Effector CD4-positive, alpha-beta T cell (primary cell): ENCODE measurements at regions not wholly inside any gene's neighbourhood (a gene's known extent, or its start where the extent isn't known, plus 50 kb on each side); places are given as distances from the start of the nearest gene placed in this dataset.
"Not testable (repeated sequence)": the region's sequence is repeated elsewhere in the genome, so short reads cannot be mapped to it uniquely, and the experiment has no call there.

Experiments used
- DNase-seq: peaks from one replicate; pipeline ENCODE4 v3.0.0-alpha.2; 2020

DNA sequence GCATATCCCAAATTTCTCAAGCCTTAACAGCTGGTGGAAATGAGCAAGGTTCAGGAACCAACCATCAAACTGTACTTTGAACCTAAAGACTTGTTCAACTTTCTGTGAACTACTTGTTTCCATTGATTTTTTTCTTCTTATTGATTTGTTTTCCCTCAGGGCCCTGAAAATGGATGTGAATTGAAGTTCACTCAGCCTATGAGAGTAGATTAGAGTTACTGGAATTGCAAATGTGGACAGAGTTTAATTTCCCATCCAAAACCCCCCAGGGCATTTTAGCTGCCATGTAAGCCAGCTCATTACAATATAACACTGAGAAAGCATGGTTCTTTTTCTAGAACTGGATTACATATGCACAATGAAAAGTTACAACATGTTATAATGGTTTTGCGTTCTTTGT is 1105.7 kb downstream of the REEP3 start:
- no peak for DNase-seq

DNA sequence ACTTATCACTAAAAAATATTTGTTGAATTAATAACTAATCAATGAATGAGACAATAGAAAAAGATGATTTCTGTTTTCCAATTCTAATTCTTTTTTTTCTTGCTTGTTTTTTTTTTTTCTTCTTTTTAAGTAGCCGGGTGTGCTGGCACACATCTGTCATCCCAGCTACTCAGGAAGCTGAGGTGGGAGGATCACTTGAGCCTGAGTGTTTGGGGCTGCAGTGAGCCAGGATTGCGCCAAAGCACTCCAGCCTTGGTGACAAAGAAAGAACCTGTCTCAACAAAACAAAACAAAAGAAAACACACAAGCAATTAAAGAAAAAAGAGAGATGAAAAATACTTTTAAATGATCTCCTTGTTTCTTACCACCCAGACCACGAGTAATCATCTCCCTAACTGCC is 1109.3 kb downstream of the REEP3 start:
- DNase-seq = no peak

DNA sequence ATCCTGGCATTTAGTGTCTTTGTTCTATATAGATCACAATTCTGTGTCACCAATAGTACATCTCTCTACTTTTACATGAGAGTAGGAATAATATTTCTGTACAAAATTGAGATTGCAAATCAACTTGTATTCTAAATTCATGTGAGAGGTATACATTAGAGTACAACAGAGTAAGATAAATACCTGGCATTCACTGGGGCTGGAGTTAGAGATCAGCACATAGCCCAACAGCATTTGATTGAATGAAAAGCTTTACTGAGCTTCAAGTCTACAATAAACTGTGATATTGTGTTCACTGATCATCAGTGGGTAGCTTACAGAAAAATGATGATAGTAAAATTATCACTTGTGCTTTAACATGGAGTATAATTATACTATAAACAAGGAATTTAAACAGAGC is 1114.7 kb downstream of the REEP3 start:
- no peak for DNase-seq

DNA sequence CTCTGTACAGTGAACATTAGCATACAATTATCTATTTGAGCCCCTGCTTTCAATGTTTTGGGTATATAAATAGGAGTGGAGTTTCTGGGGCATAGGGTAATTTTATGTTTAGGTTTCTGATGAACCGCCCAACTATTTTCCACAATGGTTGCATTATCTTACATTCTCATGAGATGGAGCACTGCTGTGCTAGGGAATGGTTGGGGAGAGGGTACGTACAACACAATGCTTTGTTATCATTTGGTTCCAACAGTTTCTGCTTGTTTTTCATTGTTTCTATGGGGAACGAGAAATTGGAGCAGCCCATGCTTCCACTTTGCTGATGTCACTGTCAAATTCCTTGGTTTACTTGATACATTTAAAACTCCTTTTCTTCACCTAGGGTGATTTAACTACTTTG is 1115.3 kb downstream of the REEP3 start:
- DNase-seq = no peak

DNA sequence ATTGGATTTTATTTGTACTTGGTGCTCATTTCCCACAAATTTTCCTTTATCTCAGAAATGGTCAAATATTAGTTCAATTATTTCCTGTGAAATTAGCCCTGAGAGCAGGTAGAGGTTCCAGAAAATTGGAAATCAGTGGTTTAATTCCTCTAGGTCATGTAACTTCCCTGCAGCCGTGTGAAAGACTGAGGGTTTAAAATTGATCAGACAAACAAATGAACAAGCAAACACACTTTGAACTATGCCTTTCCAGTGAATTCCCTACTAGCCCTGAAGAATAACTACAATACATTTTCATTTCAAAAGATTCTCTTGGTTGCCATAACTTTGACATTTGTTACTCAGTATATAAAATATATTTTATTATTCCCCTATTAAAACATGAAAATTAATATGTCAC is 1116.7 kb downstream of the REEP3 start:
- DNase-seq = no peak

DNA sequence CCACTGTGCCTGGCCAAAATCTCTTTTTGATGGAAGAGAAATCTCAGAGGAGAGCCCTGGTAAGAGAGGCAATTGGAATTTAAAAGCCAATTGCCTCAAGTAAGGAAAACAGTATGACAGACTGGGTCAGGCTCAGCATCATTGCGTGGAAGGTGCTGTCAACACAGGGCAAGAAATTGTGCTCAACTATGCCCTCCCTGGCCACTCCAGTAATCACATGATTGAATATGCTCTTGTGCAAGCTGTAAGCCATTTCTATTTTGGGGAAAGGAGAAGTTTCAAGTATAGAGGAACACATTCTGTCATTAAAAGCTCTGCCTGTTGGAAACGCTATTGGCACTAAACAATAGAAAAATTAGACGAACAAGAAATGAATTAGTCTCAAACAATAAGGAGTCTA is 1127.7 kb downstream of the REEP3 start:
- no peak for DNase-seq

DNA sequence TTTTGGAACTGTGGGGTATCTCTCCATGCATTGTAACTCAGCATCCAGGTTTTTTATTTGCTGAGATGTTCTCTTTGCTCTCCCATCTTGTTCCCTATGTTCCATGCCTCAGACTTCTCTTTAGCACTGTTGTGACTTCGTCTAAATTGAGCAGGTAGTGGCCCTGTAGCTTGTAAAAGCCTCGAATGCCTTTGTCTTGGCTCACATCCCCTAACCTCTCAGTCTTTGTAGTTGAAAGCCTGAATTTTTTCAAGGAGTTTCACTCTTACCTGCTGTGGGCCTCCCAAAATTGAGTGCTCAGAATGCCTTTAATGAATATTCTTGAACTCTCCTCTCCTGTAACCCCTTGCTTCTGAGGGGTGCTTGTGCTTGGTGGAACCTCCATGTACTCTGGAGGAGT is 1137.3 kb downstream of the REEP3 start:
- DNase-seq = no peak

DNA sequence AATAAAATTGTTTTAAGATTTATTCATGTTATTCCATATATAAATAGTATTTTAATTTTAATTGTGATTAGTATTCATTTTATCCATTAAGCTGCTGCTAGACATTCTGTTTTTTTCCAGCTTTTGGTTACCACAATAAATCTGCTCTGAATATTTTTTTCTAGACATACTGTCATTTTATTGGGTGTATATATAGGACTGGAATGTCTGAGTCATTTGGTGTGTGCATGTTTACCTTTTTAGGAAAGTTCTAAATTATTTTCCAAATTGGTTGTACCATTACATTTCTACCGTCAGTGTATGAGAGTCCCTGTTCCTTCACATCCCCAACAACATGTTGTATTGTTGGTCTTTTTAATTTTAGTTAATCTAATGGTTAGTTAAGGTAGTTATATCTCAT is 1138.1 kb downstream of the REEP3 start:
- DNase-seq = no peak

DNA sequence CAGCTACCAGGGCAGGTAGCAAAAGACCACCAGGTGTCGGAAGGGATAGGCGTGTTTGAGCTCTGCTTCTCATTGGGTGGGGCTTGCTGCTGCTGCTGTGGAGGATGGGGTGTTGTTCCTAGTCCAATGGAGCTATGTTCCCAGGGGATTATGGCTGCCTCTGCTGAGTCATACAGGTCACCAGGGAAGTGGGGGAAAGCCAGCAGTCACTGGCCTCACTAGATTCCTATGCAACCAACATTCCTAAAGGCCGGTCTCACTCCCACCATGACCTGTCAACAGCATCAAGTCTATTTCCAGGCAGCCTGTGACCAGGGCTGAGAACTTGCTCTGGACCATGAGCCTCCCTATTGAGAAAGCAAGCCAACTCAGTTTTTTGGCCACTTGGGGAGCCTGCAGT is 1160.8 kb downstream of the REEP3 start:
- no peak for DNase-seq

DNA sequence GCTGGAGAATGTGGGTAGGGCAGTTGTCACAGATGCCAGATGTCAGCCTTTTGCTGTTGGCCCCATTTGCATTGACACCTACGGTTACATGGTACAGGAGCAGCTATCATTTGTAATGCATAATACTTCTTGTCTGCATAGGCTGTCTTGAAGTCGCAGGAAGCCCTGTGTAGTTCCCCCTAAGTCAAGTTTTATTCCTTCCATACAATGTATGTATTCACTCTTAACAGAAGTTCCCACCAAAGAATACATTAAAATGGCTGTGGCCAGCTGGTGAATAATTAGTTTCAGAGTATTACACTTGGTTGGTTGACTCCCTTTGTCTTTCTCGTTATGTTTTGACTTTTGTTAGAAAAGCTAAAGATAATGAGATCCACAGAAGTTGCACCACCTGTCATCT is 1169.0 kb downstream of the REEP3 start:
- DNase-seq = no peak

DNA sequence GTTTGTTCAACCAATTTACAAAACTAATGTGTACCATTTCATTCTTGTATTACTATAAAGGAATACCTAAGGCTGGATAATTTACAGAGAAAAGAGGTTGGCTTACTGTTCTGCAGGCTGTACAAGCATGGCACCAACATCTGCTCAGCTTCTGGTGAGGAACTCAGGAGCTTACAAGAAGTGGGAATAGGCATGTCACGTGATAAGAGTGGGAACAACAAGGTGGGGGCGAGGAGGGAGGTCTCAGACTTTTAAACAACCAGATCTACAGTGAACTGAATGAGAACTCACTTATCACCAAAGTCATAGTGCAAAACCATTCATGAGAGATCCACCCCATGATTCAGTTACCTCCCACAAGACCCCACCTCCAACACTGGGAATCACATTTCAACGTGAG is 1178.0 kb downstream of the REEP3 start:
- DNase-seq = no peak

DNA sequence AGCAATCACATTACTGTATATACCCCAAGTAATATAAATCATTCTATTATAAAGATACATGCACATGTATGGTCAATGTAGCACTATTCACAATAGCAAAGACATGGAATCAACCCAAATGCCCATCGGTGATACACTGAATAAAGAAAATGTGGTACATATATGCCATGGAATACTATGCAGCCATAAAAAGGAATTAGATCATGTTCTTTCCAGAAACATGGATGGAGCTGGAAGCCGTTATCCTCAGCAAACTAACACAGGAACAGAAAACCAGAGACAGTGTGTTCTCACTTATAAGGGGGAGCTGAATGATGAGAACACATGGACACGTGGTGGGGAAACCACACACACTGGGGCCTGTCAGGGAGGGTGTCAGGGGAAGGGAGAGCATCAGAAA is 1180.9 kb downstream of the REEP3 start:
- not testable (repeated sequence) for DNase-seq

DNA sequence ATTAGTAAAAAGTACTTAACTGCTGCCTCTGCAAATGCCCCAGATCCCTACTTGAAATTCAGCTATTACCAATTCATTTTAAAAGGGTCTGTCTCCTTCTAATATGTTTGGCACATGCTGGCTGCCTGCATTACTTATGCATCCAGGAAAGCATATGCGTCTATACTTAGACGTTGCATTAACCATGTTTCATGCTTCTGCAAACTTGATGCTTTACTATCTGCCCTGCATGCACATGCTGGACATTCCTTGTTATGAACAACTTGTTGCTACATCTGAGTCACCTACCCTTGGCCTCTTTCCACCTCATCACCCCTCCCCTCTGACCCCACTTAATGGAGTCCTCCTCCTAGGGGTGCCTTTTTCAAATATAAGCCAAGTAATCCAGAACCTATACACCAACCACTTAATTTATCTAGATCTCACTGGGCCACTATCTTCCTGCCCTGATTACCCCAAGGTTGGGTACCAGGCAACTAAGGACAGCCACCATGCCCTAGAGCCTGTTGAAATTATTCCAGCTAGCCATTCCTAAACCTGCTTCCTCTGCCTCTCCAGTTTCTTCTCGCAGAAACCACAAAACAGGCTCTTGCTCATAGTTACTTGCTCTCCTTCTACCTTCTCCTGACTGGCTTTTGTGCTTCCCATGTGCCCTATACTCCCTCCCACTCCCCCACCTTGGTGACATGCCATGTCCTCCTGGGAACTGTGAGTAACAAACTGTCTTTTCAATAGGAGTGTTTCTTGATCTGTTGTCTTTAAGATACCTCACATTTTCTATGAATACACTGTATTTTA is 1187.9 kb downstream of the REEP3 start:
- no peak for DNase-seq

DNA sequence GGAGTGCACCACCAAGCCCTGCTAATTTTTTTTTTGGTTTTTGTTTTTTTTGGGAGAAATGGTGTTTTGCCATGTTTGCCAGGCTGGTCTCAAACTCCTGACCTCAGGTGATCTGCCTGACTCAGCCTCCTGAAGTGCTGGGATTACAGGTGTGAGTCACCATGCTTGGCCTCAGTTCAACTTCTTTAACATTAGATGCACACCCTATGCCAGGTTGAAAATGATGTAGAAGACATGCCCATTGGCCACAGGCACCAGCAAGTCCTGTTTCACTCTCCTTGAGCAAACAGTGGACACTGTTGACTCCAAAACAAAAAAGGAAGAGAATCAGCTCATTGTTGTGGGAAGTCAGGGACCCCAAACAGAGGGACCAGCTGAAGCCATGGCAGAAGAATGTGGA is 1205.3 kb downstream of the REEP3 start:
- no peak for DNase-seq

DNA sequence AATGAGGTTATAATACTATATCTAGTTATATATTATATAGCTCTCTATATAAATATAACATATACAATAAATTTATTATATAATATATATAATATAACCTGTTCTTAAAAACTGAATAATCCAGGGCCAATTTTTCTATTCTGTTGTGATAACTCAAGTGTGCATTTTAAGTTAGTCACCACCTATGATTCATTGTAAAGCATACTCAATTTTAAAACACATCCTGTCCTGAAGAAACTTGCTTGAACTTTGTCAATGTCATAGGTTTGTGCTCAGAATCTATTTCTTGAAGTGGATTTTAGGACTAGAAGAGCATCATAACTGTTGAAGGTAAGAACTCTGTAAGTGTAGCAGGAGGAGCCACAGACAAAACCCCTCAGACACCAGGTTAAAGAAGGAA is 1209.8 kb downstream of the REEP3 start:
- DNase-seq = no peak

DNA sequence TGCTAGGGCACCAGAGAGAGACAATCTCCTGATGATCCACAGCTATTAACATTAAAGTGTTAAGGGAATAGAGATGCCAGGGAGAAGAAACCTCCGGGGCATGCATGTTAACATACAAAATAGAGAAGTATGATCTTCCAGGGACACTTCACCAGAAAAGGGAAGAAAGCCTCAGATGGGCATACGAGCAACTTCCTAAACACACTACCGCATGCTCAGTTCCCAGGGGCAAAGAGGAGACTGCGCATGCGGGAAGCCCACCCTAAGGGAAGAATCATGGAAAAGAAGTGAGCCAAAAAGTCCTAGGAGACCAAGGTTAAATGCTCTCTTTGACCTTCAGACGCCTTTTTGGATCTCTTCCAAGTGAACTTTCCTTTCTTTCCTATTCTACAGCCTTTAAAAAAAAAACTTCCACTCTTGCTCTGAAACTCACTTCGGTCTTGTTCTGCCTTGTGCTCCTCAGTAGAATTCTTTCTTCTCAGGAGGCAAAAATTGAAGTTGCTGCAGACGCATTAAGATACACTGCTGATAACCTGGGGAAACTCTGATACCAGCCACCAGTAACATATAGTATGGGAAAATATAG is 1211.3 kb downstream of the REEP3 start:
- DNase-seq = no peak

DNA sequence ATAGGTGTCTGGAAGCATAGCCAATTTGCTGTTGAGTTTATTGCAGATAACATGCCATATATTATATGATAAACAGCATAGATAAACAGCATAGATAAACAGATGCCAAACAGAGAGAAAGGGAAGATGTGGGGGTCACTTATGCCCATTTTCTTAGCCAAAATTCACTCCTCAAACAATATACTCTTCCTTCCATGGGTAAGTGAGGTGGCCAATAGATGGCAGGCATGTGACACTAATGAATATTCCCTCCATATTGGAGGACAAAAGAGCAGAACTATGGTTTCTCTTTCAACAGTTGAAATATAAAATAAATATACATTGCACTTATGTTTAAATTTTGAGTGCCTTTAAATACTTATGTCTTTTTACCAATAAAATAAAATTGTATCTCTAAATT is 1212.8 kb downstream of the REEP3 start:
- DNase-seq = no peak

DNA sequence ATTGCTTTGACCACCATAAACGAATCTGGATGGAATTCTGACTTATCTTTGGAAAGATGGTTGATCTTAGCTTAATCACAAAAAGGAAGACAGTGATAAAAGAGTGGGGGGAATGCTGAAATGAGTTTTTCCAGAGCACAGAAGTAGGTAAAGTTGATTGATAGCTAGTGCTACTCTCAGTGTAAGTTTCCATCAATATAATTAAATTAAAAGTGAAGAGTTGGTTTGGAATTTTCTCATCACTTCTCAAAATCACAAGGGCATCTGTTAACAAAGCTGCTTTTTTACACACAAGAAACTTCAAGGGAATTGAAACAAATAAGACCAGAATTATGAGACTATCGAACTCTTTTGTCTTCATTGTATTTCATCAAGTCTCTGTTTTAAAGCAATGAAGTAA is 1217.3 kb downstream of the REEP3 start:
- no peak for DNase-seq

DNA sequence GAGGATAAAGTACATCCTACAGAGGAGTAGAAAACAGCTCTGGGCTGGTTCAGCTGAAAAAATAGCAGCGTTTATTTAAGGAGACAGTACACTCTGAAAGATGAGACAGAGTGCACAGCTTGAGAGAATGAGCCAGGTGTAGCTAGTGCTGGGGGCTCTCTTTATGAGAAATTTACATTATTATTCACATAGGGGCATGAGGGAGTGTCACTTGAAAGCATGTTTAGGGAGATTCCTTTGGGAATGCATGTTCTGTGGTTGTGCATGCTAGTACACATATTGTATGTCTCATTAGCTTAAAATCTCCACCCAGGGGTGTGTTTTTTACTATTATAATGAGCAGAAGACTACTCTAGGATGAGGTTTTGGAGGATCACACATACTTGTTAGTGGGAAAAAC is 1224.4 kb downstream of the REEP3 start:
- DNase-seq = no peak

DNA sequence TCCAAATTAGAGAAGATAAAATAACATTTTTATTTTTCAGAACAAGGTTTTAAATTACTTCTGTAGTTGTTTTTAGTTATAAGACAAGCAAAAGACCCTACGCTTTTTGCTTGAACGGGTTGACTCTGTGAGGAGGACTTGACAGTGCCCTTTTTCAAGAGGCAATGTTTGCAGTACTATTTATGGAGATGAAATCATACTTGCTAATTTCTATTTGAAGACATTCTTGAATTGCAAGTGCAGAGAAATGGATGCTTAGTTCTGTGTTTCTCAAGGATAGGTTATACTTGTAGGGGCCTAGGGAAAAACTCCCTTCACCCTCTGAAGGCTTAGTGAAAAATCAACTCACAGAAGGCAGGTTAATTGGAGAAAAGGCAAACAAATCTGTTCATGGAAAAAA is 1229.5 kb downstream of the REEP3 start:
- DNase-seq = no peak

DNA sequence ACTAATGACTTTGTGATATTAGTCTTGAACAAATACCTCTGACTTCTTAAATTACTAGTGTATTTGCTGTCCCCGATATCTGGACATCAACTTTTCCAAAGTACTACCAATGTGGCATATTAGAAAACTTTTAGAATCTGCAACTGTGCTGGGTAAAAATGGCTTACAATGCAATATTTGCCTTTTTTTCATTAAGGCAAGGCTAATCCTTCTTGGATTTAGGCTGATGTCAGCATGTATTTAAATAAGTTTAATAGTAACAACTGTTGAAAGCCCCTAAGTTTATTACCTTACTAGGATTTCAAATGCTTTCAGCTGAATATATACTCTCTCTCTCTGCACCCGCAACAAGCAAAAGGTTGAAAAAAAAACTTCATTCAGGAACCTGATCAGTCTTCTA is 1232.3 kb downstream of the REEP3 start:
- no peak for DNase-seq

DNA sequence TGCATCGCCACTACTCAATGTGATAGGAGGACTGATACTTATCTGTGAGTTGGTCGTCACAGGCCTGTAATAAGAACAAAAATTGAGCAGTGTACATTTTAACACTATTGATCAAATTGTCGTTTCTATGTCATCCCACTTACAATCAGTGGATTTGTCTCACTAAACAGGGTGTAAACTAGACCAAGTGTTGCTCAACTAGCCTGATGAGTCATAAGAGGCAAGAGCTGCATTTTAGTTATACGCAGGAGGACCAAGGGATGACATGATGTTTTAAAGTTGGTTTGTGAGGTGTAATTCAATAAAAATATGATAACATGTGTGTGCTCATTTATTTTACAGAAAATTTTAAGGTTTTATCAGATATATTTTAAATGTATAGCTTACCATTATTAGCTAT is 1239.2 kb downstream of the REEP3 start:
- DNase-seq = no peak

DNA sequence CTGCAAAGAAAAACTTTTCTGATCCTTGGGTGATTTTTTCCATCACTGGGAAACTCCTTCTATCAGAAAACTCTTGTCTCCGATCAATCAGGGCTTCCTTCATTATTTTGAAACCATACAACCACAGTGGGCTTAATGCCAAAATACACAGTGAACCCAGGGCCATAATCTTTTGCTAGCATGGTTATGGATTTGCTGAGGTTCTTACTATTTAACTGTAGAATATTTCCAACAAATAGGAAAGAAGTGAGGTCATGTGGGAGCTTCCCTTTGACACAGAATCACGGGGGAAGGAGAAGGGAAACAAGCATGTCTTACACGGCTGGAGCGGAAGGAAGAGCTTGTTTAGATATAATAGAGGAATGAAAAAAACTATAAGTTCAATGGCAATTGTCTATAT is 1241.7 kb downstream of the REEP3 start:
- no peak for DNase-seq

DNA sequence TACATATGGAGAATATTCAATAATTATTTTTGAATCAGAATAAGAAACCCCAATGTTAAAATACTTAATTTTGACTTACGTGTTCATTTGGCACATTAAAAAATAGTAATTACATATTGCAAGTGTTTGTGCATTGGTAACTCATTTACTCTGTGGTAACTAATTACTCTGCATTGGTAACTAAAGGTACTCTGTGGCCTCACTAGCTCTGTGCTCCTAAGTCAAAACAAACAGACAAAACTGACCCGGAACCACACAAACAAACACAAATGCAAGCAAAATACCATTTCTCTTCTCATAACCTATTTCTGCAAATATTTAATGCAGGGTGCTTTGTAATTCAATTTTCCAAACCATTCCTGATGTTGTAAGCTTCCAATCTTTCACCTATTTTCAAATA is 1244.3 kb downstream of the REEP3 start:
- DNase-seq = no peak
